GM18519 (cell line): ENCODE measurements at regions not wholly inside any gene's neighbourhood (a gene's known extent, or its start where the extent isn't known, plus 50 kb on each side); places are given as distances from the start of the nearest gene placed in this dataset.

ENCODE experiments used
- ATAC-seq: cut with Tn5 transposase; IDR thresholded peaks from one replicate; pipeline ENCODE4 v1.9.1; 2021; ENCODE audit warnings: mild to moderate bottlenecking, moderate library complexity; ENCODE audit not compliant: unreplicated experiment, low FRiP score

DNA sequence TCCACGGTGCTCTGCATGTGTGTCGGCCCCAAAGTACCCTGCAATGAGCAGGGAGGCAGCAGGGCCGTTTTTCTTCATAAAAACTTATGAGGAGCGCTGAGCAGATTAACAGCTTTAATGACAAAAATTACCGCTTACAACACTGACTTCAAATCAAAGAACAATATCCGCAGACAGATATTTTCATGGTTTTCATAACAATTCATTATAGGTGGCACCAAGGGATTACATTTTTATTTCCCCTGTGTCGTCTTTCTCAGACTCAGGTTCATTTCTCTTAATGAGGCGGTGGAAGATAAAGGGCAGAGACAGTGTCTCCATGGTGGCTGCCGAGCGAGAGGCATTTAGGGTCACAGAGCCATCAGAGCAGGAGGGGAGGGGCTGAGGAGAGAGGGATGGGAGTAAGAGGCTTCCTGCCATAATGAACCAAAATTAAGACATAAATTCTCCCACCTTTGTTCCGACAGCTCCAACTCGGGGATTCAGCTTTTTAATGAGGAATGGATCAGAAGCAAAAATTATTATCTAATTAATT is 240.7 kb upstream of the CLINT1 start:
- ATAC-seq = no peak

DNA sequence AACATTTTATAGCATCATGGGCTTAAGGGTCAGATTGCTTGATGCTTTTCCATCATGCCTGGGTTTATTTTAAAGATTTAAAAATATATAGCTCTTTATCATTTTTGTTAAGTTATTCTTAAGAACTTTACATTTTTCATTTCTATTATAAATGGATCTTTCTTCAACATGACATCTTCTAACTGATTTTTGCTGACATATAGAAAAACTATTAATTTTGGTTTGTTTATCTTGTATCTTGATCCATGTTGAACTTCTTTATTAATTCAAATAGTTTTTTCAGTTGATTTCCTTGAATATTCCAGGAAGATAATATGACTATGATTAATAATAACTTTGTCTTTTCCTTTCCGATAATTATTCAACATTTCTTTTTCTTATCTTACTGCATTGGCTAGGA is 237.9 kb upstream of the CLINT1 start:
- ATAC-seq = no peak

GRCh38 chr5:158086856-158087255 is 227.9 kb upstream of the CLINT1 start:
- ATAC-seq = no peak

- ATAC-seq = no peak
Measured at GRCh38 chr5:158084292-158084691, 225.3 kb upstream of the CLINT1 start.

GRCh38 chr5:158082696-158083287 is 223.8 kb upstream of the CLINT1 start:
- no peak for ATAC-seq

DNA sequence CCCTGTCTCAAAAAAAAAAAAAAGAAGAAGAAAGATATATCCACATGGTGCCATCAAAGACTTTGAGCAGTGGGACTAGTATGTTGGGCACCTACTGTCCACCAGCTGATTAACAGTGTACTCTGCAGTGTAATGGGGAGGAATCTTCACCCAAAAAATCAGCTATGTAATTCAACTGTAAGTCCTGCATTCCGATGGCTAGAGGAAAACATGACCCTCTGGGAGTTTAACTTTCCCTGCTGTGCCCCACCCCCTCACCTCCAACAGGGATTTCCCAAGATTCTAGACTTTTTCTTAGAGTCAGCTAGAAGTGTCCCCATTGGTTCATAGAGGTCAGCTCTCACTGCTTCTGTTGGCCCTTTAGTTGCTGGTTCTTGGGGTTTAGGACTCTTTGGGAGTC is 221.2 kb upstream of the CLINT1 start:
- no peak for ATAC-seq

DNA sequence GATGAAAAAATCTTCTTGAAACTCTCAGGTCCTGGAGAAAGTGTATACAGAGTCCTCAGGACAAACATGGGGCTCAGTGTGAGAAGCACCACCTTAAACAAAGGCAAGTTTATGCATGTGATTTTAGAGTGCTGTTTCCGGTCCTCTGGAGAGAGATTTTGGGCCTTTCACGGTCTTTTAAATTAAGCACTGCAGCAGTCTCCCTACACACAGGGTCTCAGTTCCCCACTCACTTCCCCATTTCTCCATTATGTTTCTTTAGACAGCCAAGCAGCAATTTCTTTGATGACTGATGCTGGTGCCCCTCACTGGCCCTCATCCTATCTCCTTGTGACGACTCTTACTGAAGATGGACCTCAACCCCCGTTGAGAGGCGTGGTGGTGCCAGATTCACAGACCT is 220.2 kb upstream of the CLINT1 start:
- no peak for ATAC-seq

GRCh38 chr5:158074992-158075769 is 216.2 kb upstream of the CLINT1 start:
- ATAC-seq = no peak

DNA sequence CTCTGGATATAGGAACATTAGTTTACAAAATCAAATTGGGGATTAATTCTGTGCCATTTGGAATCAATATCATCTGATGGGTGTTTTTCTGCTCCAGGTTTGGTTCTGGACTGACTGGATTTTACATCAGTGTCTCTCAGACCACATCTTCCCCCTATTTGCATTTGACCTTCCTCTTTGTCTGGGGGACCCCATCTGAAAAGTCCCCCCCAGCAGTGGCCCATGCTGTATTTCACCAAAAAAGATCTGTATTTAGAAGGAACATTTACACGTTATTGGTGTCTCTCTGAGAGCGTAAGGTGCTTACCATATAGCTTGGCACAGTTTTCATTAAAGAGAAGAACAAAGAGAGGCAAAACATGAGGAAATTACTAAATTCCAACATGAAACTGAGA is 215.6 kb upstream of the CLINT1 start:
- ATAC-seq = no peak

DNA sequence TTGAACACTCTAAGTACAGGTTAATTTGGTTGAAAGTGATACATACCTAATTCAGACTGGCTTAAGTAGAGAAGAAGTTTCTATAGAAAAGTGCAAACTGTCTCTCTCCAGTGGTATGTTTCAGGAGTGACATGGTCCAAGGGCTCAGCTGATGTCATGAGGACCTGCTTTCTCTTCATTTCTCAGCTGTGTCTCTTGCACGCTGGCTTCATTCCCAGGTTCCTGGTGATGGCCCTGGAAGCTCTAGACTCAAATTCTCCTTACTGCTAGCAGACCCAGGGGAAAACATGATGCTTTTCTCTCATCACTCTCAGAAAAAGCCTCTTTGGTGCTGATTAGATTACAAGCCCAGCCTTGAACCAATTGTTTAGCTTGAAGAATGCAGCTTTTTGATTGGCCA is 211.9 kb upstream of the CLINT1 start:
- ATAC-seq = no peak

DNA sequence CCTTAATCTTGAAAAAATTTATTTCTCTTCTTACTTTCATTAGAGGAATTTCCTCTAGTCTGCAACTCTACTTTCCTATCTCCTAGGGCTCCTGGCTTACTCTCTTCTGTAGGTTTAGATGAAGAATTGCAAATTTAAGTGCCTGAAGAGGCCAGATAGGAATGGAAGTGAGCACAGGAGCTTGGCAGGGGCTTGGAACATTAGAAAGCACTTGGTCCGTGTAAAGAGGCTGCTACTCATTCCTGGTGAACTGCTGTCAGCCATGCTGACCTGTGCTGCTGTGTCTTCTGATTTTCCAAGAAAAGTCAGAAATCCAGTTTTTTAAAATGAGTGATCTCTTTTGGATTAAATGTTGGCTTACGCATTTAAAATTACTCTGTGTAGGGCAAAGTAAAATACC is 210.9 kb upstream of the CLINT1 start:
- ATAC-seq = no peak

GRCh38 chr5:158068964-158069363 is 210.0 kb upstream of the CLINT1 start:
- ATAC-seq = no peak

- ATAC-seq = no peak
Measured at GRCh38 chr5:158066076-158066475, 207.1 kb upstream of the CLINT1 start.

DNA sequence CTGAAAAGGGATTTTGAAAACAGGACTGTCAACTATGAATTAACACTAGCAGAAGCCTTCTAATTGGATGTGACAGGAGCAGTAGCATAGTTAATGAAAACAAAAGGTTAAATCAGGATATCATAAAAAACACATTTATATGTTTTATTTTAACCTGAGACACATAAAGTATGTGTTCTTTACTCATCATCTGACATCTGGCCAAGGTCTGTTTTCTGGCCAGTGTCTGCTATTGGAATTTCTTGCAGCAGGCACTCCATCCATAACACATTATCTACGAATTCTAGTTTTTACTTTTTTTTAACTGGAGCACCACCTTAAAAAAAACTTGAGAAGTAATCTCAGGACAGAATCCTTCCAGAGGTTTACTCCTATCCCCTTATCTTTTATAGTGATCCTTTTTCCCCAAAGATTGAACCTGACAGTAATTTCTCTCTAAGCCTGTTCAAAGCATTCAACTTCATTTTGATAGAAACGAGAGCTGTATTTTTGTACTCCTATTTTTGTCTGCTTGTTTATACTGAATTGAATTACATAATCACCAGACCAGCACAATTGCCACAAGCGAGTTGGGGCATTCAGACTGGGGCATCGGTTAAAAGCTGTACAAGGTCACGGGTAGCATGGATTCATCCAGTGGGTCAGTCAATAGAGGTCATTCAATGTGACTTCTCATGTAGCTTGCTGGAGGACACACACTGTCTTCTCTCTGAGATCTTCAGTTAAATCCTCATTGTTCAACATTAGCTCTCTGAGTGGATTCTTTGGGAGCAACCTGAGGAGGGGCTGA is 205.6 kb upstream of the CLINT1 start:
- ATAC-seq = no peak

GRCh38 chr5:158063052-158063451 is 204.1 kb upstream of the CLINT1 start:
- no peak for ATAC-seq

DNA sequence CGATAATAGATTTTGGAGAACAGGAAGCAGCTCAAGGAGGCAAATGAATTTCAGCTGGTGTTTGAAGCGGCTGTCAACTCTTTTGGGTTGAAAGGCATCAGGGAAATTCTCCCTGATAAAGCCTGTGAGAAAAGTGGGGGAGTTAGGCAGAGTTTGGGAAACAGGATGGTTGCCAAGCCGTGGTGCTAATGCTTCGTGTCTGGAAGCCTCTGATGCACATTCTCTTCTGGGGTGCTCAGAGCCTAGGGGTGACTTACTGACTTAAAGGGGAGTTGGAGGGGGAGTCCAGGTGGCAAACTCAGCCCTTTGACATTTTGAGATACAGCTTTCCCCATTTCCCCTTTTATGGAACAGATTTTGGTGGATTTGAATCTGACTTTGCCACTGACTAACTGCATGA is 202.5 kb upstream of the CLINT1 start:
- no peak for ATAC-seq

DNA sequence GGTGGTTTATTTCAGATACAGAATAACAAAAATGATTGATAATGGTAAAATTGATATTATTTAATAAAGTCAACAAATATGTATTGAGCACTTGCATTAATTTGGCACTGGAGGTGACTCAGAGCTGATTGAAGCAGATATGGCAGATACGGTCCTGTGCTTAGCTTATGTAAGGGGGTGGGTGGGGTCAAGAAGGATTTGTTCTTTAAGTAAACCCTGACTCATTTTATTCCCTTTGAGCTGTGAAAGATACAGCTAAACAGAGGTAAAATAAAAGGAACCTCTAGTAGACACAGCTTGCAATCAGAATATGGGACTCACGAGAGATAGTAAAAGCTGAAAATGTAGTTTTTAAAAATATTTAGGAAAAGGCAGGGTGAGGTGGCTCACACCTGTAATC is 201.3 kb upstream of the CLINT1 start:
- no peak for ATAC-seq

- ATAC-seq = no peak
Measured at GRCh38 chr5:158058208-158059120, 199.5 kb upstream of the CLINT1 start.

- no peak for ATAC-seq
Measured at GRCh38 chr5:158056130-158056825, 197.3 kb upstream of the CLINT1 start.

DNA sequence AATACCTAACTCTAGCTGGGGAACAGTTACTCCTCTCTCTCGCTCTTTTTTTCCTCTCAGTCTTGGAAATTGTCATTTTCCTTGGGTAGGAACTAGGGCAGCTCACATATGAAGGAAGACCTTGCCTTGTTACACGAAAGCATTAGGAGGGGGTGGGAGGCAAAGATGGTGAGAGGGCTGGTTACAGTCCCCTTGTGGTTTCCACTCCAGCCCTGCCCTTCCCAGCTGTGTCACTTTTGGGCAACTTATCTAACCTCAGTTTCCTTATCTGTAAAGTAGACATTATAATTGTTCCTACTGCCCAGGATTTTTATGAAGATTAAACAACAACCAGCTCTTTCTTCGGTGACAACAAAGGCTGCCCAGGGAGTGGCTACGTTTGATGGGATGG is 196.2 kb upstream of the CLINT1 start:
- no peak for ATAC-seq
